Hematopoietic multipotent progenitor cell treated with erythropoietin and hydrocortisone succinate and interleukin-3 and kit ligand, for 15 days (in vitro differentiated cells): ENCODE measurements at regions not wholly inside any gene's neighbourhood (a gene's known extent, or its start where the extent isn't known, plus 50 kb on each side); places are given as distances from the start of the nearest gene placed in this dataset.

Source experiments
- DNase-seq: peaks from one replicate; pipeline ENCODE4 v3.0.0-alpha.2; 2015; ENCODE audit warnings: low spot score

DNA sequence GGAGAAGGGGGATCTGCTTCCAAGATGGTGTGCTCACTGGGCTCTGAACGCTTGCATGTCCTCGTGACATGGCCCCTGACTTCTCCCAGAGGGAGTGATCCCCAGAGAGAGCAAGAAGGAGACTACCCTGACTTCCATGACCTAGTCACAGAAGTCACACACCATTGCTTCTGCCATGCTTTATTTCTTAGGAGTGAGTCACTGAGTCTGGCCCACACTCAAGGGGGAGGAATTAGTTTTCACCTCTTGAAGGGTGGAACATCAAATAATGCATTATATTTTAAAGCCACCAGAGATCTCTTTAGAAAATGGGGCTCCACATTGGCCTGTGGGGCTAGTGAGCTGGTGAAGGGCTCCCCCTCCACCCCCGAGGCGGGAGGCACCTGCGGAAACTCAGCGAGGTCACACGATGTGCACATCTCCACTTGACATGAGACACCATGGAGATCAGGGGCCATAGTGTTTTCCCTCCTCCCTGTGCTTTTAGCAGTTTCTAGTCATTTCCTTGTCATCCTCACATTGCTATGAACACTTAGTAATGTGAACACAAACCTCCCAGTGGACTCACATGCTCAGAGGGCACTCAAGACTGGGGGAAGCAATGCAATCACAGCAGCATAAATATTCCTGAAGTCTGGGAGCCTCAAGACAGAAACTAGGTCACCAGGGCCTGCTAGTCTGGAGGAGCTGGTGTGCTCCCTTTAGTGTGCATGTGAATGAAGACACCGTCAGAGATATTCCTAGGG is 87.4 kb upstream of the FZD10 start:
- no peak for DNase-seq

- DNase-seq, result no peak
These were observed 86.7 kb upstream of the FZD10 start for GRCh38 chr12:130075497-130076076.

DNA sequence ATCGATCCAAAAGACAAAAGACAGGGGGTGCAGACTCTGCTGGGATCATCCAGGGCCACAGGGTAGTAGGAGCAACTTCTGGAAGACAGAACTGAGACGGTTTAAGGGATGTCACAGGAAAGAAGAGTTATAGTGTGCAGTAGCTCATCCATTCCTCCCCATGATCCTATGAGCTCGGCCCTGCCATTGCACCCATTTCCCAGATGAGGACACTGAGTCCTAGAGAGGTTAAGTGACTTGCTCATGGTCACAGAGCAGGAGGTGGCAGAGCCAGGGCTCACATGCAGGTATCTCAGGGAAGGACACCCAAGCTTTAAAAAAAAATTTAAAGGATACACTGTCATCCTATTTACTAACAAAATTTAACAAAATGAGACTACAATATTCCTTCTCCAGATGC is 86.1 kb upstream of the FZD10 start:
- no peak for DNase-seq

GRCh38 chr12:130076752-130077151 is 85.5 kb upstream of the FZD10 start:
- no peak for DNase-seq

- DNase-seq, result no peak
These were observed 83.4 kb upstream of the FZD10 start for GRCh38 chr12:130078852-130079251.

GRCh38 chr12:130079279-130079678 is 83.0 kb upstream of the FZD10 start:
- no peak for DNase-seq

- no peak for DNase-seq
These were observed 82.1 kb upstream of the FZD10 start for GRCh38 chr12:130080205-130080604.

DNA sequence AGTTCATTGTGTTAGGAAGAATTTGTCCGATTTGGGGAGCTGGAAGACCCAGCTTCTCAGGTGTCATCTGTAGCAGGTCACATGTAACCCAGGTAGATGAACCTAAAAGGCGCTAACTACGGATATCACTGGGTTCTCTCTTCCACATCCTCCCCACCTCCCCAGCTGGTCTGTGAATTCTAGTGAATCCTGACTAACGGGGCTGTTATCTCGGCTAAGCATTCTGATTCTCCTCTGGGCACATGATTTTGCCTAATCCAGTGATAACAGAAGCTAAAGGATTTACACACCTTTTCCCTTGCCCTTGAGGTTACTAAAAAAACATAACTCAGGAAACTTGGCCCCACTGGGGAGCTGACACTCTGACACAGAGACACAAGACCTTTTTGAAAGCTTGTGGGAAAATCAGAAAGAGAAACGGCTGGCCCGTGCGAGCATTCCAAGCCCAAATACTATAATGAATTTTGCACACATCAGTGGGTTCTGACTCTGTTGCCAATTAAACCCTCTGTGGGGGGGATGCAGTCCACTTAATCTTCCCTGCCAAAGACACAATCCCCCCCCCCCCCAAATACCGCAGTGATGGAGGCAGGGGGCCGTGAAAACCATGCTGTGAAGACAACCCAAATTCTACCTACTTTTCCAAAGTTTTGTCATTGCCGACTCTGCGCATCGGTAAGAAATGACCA is 81.0 kb upstream of the FZD10 start:
- no peak for DNase-seq

DNA sequence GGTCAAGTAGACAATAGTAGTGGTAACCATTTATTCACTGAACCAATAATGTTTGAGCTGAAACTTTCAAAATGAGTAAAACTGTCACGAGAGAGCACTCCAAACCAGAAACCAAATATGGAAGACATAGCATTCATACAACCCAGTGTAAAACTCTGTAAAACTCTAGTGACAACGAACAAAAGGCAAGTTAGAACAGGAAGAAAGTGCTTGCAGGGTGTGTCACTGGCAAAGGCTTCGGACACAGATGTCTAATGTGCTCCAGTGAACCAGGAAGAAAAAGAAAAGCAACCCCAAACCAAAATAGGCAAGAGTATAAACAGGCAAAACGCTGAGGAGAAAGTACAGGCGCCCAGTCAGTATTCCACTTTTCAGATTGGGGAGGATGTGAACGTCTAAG is 79.3 kb upstream of the FZD10 start:
- DNase-seq, result no peak

DNA sequence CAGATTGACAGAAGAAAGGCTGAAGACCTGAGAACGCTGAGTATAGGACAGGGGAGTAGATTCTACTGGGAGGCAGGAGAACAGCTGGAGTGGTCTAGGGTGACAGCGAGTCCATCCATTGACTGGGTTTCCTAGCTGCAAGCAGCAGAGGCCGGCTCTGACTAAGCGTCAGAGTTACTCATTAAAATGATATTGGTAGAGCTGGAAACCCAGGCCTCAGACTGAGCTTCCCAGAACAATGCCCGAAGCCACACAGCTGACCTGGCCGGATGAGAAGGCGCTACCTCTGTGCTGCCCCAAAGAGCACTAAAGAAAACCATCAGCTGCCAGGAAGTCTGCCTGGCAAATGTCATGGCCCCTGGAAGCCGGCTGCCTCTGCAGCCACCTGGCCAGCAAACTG is 78.5 kb upstream of the FZD10 start:
- DNase-seq, result no peak

GRCh38 chr12:130084359-130084758 is 77.9 kb upstream of the FZD10 start:
- no peak for DNase-seq

DNA sequence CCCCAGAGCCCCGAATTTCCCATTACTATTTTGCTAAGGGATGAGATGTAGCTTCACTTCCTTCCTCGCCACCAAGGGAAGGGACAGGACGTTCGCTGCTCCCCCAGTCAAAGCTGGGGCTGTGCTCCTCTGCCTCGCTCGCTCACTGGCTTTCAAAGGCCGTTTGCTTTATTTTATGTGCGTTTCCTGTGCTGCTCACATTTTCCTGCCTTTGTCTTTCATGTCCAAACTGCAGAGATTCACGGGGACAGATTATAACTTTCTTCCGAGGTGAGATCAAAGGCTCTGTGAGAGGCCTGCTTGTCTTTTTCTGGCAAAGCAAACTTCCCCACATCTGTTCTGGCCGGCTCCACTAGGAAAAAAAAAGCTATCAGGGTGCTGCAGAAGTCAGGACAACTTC is 76.0 kb upstream of the FZD10 start:
- DNase-seq, result no peak

- no peak for DNase-seq
These were observed 75.5 kb upstream of the FZD10 start for GRCh38 chr12:130086797-130087196.

- DNase-seq, result no peak
These were observed 75.0 kb upstream of the FZD10 start for GRCh38 chr12:130087222-130087621.

DNA sequence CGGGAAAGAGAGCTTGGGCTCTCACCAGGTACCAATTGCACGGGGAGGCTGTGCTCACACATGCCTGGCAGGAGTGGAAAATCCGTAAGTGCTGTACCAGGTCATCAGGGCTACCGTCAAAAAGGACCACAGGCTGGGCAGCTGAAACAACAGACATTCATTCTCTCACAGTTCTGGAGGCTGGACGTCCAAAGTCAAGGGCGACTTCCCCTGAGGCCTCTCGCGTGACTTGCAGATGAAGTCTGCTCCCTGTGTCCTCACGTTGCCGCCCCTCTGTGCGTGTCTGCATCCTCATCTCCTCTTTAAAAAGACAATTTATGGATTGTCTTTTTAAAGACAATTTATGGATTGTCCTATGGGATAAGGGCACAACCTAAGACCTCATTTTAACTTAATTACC is 73.8 kb upstream of the FZD10 start:
- DNase-seq, result no peak

GRCh38 chr12:130090542-130090941 is 71.7 kb upstream of the FZD10 start:
- DNase-seq, result no peak

- no peak for DNase-seq
These were observed 68.9 kb upstream of the FZD10 start for GRCh38 chr12:130093380-130093779.

- DNase-seq, result no peak
These were observed 64.9 kb upstream of the FZD10 start for GRCh38 chr12:130097342-130097741.

DNA sequence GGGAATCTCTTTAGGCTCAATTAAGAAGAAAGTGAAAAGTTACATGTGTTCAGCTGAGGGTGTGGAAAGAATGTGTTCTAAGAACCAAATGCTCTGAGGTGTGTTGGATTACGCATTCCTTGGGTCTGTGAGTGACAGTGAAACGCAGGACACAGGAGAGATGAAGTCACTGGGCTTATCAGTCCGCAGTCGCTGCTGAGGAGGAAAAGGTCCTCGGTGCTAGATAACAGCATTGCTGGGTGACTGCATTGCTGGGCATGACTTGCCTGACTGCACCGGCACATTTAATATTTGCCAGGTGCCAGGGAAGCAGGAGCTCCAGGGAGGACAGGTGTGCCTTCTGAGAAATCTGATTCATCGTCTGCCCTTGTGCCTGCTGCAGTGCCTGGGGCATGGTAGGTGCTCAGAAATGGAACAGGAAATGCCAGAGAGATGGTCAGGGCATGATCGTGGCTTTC is 64.4 kb upstream of the FZD10 start:
- DNase-seq, result no peak

DNA sequence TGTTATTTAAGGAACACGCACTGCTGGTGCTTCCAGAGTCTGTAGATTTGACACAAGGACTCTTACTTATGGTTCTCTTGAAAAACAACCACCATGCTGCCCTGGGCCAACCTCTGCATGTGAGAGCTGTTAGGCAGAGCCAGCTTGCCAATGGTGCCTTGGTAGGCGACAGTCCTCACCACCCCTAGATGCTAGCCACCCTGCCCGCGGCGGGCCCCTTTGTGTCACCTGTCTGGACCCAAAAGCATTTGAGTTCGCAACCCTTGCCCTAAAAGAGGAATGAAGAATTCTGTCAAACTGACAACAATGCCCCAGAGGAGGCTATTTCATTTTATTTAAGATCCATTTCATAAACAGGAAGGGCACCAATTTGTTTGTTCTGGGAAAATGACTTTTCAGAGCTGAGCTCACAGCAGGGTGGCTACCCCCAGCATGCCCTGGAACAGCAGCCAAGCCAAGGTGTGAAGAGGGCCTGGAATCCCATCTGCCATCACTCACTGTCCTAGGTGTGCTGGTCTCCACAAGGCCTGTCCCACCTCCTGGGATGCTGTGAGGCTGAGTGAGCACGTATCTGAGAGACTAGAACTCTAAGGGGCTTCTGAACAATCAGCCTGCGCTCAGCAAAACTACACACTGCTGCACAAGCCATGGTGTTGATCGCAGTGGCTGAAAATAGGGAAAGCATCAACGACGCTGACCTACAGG is 63.8 kb upstream of the FZD10 start:
- no peak for DNase-seq

DNA sequence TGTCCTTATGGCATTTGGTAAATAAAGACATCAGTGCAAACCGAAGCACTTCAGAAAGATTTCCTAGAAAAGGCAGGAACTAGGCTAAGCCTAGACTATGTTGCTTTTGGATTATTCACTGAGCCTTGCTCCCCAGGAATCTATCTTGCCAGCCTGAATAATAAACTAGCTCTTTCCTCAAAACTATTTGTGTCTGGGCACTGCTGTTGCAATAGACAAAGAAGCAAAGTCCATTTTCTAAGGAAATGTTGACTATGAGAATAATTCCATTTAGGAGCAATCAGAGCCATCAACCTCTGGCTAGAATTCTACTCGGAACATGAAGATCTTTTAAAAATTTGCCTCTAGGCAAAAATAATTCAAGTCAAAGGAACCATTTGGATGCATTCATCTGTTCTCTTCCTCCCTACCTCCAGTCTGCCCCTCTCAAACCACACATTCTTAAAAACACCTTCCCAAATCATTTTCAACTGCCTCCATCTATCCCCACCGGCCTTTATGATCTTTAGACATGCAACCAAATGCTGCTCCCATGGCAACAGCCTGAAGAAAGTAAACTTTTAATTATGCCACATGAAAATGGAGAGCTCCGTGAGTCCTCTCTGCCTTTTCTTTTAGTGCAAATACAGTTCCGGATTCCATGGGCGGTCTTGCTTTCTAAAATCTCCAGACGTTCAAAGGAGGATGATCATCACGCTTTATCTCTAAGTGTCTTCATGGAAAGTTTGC is 61.5 kb upstream of the FZD10 start:
- DNase-seq, result no peak

DNA sequence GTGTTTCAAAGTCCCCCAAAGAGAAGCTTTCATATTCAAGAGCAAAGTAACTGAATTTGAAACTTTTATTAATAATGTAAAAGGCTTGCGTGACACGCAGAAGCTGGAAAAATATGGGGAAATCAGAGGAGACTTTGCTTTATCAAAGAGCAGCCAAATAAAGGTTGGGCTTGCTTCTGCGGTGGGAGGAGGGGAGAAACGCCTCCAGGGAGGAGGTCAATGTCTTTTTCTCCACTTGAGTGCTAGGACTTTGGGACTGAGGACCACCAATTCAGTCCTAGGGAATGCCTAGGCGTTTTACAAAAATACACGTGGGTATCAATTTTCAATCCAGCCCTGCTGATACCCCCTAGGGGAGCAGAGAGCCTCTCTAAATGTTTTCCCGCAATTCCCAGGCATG is 60.9 kb upstream of the FZD10 start:
- DNase-seq, result no peak
